RWPE2 (cell line): ENCODE measurements at regions not wholly inside any gene's neighbourhood (a gene's known extent, or its start where the extent isn't known, plus 50 kb on each side); places are given as distances from the start of the nearest gene placed in this dataset.

ENCODE experiments used
- ATAC-seq: fragments of 200-7000 bp; cut with Tn5 transposase; 3 replicates; pipeline ENCODE4 v1.9.1; 2021; ENCODE audit warnings: low read depth
- DNase-seq: peaks from one replicate; pipeline ENCODE4 v3.0.0-alpha.2; 2020; ENCODE audit warnings: low spot score
- H3K27ac ChIP-seq: fragments of 450-650 bp; 2 replicates; pipeline ENCODE4 v1.5.1; 2017; ENCODE audit warnings: mild to moderate bottlenecking; ENCODE audit not compliant: poor library complexity, severe bottlenecking
- H3K27me3 ChIP-seq: fragments of 250-450 bp; sonication (Bioruptor Pico); 2 replicates; pipeline ENCODE4 v1.5.1; 2021; ENCODE audit warnings: mild to moderate bottlenecking, moderate library complexity; ENCODE audit not compliant: insufficient read depth, poor library complexity, severe bottlenecking
- H3K36me3 ChIP-seq: fragments of 250-450 bp; sonication (Bioruptor Pico); 2 replicates; pipeline ENCODE4 v1.5.1; 2020; ENCODE audit warnings: low read depth, mild to moderate bottlenecking, moderate library complexity
- H3K4me1 ChIP-seq: fragments of 250-450 bp; sonication (Bioruptor Pico); 2 replicates; pipeline ENCODE4 v1.5.1; 2021; ENCODE audit warnings: mild to moderate bottlenecking, moderate library complexity; ENCODE audit not compliant: insufficient read depth, poor library complexity, severe bottlenecking
- H3K4me3 ChIP-seq: fragments of 250-450 bp; sonication (Bioruptor Pico); 2 replicates; pipeline ENCODE4 v1.5.1; 2021; ENCODE audit warnings: mild to moderate bottlenecking, moderate library complexity; ENCODE audit not compliant: severe bottlenecking
- H3K9me3 ChIP-seq: fragments of 250-450 bp; sonication (Bioruptor Pico); 2 replicates; pipeline ENCODE4 v1.5.1; 2021; ENCODE audit warnings: mild to moderate bottlenecking, moderate library complexity; ENCODE audit not compliant: severe bottlenecking
- TF ChIP-seq, protein P1 (sequence below): fragments of 450-650 bp; IDR thresholded peaks from one replicate; pipeline ENCODE4 v1.5.1; 2017; ENCODE audit warnings: mild to moderate bottlenecking, moderate library complexity; ENCODE audit not compliant: poor library complexity, severe bottlenecking

DNA sequence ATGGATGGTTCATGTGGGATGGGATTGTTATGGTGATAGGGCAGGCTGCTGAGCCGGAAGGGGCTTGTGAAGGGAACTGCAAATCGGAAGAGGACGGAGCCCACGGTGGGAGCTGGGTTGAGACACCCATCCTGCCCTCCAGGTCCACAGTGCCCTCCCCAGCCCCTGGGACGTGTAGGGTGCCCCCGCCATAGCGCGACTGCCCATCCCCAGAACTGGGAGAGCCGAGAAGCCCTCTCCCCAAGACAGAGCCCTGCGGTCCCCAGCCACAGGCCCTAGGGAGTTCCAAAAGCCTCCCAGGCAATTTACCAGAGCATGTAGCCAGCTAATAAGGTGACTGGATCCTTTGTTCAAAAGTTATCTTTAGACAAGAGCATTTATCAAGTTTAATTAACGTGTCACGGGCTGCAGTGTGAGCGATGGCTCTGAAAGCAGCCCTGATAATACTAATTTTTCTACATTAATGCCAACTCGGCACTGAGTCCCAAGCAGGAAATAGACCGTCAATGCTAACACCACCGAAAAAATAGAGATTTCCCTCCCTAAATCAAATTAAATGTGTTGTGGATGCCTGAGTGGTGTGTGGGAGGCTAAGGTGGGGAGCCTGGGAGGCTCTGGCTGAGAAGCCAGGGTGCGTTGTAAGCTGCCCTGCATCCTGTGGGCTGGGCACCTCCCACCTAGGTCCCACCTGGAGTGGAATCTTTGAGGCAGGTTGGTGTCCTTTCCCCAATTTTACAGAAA, 76.8 kb upstream of the RTL6 start:
- no peaks in the 10 kb centered on the region for H3K27me3 ChIP-seq
- no peaks in the 10 kb centered on the region for H3K36me3 ChIP-seq
- peak; percentile 37 for DNase-seq
- H3K4me3 ChIP-seq = no peak overlapping the region
- TF ChIP-seq, protein P1, sequence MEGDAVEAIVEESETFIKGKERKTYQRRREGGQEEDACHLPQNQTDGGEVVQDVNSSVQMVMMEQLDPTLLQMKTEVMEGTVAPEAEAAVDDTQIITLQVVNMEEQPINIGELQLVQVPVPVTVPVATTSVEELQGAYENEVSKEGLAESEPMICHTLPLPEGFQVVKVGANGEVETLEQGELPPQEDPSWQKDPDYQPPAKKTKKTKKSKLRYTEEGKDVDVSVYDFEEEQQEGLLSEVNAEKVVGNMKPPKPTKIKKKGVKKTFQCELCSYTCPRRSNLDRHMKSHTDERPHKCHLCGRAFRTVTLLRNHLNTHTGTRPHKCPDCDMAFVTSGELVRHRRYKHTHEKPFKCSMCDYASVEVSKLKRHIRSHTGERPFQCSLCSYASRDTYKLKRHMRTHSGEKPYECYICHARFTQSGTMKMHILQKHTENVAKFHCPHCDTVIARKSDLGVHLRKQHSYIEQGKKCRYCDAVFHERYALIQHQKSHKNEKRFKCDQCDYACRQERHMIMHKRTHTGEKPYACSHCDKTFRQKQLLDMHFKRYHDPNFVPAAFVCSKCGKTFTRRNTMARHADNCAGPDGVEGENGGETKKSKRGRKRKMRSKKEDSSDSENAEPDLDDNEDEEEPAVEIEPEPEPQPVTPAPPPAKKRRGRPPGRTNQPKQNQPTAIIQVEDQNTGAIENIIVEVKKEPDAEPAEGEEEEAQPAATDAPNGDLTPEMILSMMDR = no peak
- no peaks in the 10 kb centered on the region for H3K4me1 ChIP-seq
- no peak overlapping the region for H3K27ac ChIP-seq
- no peaks in the 10 kb centered on the region for H3K9me3 ChIP-seq
- no peak for ATAC-seq

DNA sequence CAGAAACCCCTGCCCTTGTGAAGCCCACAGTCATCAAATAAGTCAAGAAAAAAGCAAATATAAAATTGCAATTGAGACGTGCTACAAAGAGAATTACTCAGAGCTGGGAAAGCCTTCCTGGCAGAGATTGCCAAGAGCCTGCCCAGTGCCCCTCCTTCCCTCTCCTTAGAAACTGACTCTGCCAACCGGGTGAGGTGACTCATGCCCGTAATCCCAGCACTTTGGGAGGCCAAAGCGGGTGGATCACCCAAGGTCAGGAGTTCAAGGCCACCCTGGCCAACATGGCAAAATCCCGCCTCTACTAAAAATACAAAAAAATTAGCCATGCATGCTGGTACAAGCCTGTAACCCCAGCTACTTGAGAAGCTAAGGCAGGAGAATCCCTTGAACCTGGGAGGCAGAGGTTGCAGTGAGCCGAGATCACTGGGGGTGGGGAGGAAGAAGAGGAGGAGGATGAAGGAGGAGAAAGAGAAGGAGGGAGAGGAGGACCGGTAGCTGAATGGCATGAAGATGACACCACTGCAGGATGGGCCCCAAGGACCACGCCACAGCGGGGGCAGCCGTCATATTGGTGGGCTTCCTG, 76.1 kb upstream of the RTL6 start:
- H3K9me3 ChIP-seq = no peaks in the 10 kb centered on the region
- DNase-seq = peak; percentile 84
- no peaks in the 10 kb centered on the region for H3K4me1 ChIP-seq
- no peaks in the 10 kb centered on the region for H3K36me3 ChIP-seq
- no peak overlapping the region for H3K27ac ChIP-seq
- H3K4me3 ChIP-seq = no peak overlapping the region
- peak; percentile 94 for ATAC-seq
- TF ChIP-seq, protein P1 = no peak
- H3K27me3 ChIP-seq = no peaks in the 10 kb centered on the region

DNA sequence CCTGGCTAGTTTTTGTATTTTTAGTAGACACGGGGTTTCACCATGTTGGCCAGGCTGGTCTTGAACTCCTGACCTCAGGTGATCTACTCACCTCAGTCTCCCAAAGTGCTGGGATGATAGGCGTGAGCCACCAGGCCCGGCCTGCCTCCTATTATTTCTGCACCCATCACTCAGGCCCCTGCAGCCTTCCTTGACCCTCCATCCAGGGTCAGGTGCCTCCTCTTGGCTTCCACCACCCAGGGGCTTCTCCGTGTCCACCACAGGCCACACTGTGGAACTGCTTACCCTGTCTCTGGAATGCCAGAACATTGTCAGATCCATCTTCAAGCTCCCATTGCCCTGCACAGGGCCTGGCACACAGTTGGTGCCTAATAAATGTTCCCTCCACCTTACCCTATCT, 75.4 kb upstream of the RTL6 start:
- no peaks in the 10 kb centered on the region for H3K9me3 ChIP-seq
- TF ChIP-seq, protein P1 = no peak
- ATAC-seq (no peak), DNase-seq (peak; percentile 21)
- H3K36me3 ChIP-seq = no peaks in the 10 kb centered on the region
- no peaks in the 10 kb centered on the region for H3K27me3 ChIP-seq
- H3K4me3 ChIP-seq = no peak overlapping the region
- H3K27ac ChIP-seq = no peak overlapping the region
- H3K4me1 ChIP-seq = no peaks in the 10 kb centered on the region

DNA sequence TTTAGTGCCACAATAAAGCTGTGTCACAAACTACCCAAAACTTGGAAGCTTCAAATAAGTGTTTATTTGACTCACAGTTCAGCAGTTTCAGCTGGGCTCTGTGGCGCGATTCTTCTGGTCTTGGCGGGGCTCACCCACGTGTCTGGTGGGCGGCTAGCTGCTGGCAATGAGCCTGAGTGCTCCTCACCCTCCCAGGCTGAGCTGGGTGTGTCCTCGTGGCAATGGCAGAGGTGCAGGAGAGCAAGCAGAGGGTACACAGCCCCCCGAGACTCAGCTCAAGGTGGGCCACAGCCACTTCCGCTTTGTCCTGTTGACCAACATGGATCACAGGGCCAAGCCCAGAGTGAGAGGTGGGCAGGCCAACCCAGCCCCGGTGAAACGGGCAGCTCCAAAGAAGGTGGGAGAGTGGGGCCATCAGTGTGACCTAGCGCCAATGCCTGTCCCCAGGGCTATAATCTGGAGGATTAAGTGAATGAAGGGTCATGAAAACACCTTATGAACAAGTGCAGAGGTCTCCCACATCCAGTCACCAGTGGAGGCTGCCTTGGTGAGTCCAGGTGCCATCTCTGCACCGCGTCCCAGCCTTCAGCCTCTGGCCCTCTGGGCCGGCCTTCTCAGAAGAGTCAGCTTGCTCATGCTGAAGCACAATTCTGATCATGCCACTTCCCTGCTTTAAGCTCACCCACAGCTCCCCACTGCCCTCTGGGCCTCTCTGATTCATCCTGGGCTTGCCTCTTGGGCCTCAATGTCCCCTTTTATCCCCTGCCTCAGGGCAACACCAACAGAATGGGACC, 74.6 kb upstream of the RTL6 start:
- H3K4me1 ChIP-seq = no peaks in the 10 kb centered on the region
- H3K9me3 ChIP-seq = no peaks in the 10 kb centered on the region
- no peak overlapping the region for H3K4me3 ChIP-seq
- TF ChIP-seq, protein P1 = no peak
- no peaks in the 10 kb centered on the region for H3K27me3 ChIP-seq
- no peak overlapping the region for H3K27ac ChIP-seq
- peak; percentile 33 for DNase-seq
- no peak for ATAC-seq
- no peaks in the 10 kb centered on the region for H3K36me3 ChIP-seq
